Stimulated activated CD4-positive, alpha-beta T cell treated with anti-CD3 and anti-CD28 coated beads, Interleukin-4, amount 100 ng/mL, for 48 hours (primary cell): ENCODE measurements at regions not wholly inside any gene's neighbourhood (a gene's known extent, or its start where the extent isn't known, plus 50 kb on each side); places are given as distances from the start of the nearest gene placed in this dataset.
"Not testable (repeated sequence)": the region's sequence is repeated elsewhere in the genome, so short reads cannot be mapped to it uniquely, and the experiment has no call there.

Source experiments
- DNase-seq, 2 donors: peaks; one replicate each; pipeline ENCODE4 v3.0.0-alpha.2; 2020; ENCODE audit warnings: low read depth in 2 of 2

DNA sequence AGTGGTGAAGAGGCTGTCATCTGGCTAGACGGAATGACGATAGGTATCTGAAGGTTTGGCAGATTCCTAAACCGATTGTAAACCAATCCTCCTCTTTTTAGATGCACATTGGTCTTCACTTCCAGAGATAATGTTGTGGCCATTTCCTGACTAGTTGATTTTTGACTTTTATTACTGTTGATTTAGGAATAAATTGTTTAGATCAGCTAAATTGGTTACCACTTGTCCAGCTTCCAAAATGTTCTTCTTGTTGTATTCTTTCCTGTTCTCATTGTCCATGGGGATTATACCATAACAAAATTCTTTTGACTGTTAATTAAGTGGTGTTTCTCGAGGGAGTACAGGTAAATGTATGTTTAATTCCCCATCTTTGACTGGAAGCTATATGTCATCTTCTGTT lies 119.7 kb downstream of the MACROH2A1 start:
- no peak for DNase-seq

DNA sequence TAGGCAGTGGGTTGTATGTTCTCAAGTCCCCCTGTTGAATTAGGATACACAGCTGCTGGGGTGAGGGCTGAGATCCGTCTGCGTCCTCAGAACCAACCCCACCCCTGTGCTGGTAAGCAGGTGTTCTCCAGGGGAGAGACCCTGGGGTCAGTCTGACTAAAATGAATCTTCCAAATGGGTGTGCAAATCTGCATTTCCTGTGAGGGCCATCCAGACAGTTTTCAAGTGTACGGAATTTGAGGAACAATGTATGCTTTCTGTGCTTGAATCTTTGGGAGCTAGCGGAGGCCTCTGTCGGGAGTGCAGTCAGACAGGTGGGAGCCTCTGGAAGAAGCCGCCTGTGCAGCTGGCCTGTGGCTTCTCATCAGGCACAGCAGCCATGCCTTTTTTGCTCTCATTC lies 122.9 kb downstream of the MACROH2A1 start:
- DNase-seq, result no peak

GRCh38 chr5:135273212-135273611 lies 125.8 kb downstream of the MACROH2A1 start:
- no peak for DNase-seq

DNA sequence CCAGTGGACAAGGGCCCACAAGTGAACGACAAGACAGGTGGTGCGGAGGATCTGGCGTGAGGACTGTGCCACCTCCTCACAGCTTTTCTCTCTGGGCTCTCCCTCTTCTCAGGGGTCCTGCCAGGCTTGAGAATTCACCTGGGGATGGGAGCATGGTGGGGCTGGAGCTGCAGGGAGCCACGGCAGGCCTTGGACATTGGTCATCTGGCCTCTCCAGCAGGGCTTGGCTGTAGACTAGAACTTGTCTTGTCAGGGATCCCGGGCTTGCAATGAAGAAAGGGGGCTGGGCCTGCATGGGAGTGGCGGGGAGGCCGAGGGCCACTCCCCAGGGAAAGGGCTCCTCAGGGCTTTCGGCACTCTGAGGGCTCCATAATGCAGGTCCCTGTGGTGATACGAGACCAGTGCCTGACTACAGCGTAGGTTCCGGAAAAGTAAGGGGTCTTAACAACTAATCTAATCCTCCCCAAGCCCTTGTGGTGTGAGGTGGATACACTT lies 126.7 kb downstream of the MACROH2A1 start:
- no peak for DNase-seq

DNA sequence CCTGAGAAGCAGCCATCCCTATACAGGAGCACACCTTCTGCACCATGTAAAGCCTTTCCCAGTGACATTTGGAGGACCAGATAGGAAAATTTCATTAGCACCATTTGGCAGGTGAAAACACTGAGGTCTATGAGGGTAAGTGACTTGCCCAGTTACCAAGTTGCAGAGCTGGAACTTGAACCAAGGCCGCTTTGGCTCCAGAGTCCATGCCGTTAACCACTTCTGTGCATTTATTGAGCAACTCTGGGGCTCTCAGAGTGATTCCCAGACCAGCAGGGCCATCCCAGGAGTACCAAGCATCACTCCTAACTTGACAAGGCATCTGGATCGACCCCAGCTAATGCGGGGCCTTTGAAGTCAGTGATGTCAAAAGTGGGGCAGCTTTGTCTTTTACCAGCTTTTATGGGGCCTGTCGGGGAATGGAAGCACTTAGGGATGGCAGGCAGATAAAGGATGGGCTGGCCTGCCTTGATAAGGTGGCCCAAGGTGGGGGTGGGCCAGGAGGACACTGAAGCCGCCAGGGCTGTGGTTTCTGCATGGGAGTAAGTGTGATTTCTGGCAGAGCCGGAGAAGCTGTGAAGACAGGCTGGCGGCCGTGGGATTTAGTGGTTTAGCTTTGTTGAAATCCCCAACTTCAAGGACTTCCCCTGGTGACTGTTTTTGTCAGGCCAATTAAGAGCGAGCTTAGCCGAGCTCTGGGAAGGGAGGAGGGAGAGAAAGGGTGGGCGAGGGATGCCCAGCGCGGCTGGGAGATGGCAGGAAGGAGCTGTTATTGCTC lies 127.3 kb downstream of the MACROH2A1 start:
- DNase-seq, result no peak

GRCh38 chr5:135269931-135270421 lies 129.1 kb downstream of the MACROH2A1 start:
- DNase-seq, result no peak

- no peak for DNase-seq
Measured at GRCh38 chr5:135269199-135269598, 129.8 kb downstream of the MACROH2A1 start.

DNA sequence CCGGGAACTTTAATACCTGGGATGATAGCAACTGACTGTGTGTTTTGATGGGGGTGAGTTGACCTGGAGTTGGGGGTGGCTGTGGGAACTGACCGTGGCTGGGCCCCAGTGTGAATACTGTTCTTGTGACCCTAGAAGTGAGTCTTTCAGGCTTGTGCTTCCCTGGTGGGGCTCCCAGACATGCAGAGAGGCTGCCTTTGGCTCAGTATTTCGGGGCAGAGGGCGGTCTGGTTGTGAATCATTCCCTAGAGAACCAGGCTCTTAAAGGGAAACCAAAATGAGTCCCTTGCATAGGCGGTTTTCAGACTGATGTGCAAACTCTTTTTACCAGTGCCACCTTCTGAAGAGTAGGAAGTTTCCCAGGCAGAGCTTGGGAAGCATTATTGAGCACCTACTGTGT lies 132.1 kb downstream of the MACROH2A1 start:
- DNase-seq, result no peak

DNA sequence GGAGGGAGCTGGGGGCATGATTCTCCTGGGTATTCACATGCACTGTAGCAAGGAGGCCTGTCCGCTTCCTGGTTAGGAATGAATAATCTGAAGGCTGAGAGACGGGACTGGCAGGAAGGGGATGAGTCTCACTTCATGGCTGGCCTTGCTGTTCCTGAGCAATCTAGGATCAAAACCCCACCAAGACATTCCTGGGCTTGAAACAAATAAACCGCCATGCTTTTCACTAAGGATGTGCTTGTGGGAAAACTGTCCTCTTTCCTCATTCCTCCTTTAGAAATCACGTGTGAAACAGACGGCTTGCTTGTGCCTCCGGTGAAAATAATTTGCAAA lies 132.8 kb downstream of the MACROH2A1 start:
- DNase-seq, result no peak

- no peak for DNase-seq
Measured at GRCh38 chr5:135265497-135266302, 133.3 kb downstream of the MACROH2A1 start.

GRCh38 chr5:135264451-135265440 lies 134.3 kb downstream of the MACROH2A1 start:
- DNase-seq, result no peak

GRCh38 chr5:135263022-135263668 lies 135.9 kb downstream of the MACROH2A1 start:
- DNase-seq, result no peak

GRCh38 chr5:135262364-135262763 lies 136.7 kb downstream of the MACROH2A1 start:
- no peak for DNase-seq

DNA sequence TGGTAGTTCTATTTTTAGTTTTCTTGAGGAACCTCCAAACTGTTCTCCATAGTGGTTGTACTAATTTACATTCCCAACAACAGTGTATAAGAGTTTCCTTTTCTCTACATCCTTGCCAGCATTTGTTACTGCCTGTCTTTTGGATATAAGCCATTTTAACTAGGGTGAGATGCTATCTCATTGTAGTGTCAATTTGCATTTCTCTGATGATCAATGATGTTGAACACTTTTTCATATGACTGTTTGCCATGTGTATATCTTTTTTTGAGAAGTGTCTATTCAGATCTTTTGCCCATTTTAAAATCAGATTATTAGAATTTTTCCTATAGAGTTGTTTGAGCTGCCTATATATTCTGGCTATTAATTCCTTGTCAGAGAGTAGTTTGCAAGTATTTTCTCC lies 138.9 kb downstream of the MACROH2A1 start:
- not testable (repeated sequence) for DNase-seq

DNA sequence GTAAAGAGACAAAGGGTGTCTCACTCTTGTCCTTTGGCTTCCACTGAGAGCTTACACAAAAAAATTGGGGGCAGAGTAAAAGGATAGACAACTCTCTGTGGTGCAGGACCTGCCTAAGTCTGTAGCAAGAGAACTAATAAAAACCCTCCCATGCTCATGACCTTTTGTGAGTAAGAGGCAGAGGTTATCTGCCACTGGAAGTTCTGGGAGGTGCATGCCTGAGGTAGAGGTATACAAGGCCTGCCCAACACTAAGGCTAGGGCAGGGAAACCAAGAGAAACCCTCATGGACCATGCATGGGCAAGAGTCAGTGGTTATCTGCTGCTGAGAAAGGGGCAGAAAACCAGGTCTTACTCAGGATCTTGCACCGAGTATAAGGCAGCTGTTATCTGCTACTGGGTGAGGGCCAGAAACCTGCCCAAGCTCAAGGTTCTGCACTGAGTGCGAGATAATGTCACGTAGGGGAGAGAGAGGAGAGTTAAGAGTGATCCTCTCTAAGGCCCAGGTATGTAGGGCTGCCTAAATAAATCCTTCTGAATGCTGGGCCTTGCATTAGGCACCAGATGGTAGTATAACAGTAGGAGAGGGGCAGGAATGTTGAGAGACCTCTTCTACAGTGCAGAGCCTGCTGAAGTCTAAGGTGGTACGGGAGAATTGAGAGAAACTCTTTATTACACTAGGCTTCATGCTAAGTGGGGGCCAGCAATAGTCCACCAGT lies 143.4 kb downstream of the MACROH2A1 start:
- DNase-seq, result no peak

- DNase-seq, result no peak
Measured at GRCh38 chr5:135254183-135254582, 144.8 kb downstream of the MACROH2A1 start.

- DNase-seq, result no peak
Measured at GRCh38 chr5:135253601-135254178, 145.3 kb downstream of the MACROH2A1 start.

- no peak for DNase-seq
Measured at GRCh38 chr5:135251093-135251492, 147.9 kb downstream of the MACROH2A1 start.

- DNase-seq, result no peak
Measured at GRCh38 chr5:135250671-135251070, 148.4 kb downstream of the MACROH2A1 start.

DNA sequence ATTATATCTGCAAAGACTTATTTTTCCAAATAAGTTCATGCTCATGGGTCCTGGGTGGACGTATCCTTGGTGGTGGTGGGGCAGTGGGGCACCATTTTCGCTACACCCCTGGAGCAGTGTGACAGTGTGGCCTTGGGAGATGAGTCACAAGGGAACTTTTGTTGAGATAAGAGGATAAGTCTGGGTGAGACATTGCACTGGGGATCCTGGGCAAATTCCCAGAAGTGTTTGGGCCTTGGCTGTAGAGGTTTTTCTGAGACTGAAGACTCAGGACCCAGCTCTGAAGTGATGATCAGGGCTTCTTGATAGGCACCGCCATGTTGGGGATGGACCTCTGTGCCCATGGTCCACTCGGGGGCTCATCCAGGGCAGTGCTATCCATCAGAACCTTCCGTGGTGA lies 149.4 kb downstream of the MACROH2A1 start:
- DNase-seq, result no peak
